ENCODE measurements at regions not wholly inside any gene's neighbourhood (a gene's known extent, or its start where the extent isn't known, plus 50 kb on each side); places are given as distances from the start of the nearest gene placed in this dataset.
"Not testable (repeated sequence)": the region's sequence is repeated elsewhere in the genome, so short reads cannot be mapped to it uniquely, and the experiment has no call there.

DNA sequence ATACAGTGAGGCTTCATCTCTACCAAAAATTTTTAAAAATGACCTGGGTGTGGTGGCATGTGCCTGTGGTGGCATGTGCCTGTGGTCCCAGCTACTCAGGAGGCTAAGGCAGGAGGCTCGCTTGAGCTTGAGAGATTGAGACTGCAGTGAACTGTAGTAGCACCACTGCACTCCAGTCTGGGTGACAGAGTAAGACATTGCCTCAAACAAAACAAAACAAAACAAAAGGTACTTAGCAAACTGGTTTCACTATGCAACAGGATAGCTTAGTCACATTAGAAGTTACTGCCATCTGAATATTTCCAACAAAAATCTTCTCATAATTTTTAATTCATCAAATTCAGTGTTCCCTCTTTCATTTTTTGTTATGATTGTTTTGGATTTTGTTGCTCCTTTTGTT lies 137.9 kb downstream of the QRSL1 start:
- no peak for DNase-seq

DNA sequence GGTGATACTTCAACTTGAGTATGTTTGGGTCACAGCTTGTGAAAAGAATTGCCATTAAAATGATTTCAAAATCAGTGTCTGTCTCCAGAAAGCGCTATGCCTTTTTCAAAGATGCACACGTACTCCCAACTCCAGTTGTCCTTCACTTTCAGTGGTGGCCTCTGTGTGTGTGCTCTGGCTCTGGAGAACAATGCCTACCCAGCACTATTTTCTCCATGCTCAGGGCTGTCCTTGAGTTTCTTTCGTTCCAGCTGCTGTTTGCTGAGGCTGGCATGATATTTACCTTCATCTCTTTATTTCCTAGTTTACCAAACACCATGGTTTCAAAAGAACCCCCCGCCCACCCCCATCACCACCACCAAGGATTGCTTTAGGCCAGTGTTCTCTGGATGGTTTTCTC lies 136.8 kb downstream of the QRSL1 start:
- no peak for DNase-seq

DNA sequence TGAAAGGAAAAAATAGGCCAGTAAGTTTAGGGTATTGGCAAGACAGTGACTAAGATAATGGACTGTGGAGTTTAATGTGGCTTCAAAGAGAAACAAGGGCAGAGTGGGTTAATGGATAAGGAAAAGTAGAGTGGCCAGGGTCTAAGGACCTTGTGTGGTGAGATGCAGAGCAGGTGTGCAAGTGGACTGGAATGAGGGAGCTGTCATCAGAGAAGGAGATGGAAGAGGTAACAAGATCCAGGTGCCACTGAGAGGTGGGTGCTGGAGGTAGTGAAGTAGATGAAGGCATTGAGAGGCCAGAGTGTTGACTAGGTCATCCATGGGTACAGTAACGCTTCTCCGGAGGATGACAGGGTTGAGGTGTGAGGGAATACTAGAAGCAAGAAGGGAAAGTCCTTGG lies 136.1 kb downstream of the QRSL1 start:
- no peak for DNase-seq

DNA sequence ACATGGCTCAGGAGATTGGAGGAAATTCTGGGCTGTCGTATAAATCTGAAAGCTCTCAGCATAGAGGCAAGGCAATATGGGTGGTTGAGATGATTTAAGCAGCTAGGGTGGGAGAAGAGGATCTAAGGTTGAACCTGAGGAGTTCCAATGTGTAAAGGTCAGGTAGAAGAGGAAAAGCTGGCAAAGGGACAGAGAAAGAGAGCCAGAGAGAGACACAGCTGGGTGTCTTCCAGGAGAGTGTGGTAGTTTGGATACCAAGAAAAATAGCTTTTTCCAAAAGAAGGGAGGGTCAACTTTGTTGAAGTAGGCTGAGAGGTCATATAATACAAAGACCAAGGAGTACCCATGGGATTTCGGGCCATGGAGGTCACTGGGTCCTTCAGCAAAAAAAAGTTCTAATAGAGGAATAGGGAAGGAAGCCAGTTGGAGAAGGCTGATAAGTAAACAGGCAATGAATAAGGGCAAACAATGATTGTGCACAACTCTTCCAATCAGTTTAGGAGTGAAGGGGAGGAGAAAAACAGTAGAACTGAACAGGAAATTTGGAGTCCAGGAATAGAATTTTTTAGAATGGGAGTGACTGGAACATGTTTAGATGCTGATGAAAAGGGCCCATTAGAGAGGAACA lies 135.1 kb downstream of the QRSL1 start:
- DNase-seq = no peak

DNA sequence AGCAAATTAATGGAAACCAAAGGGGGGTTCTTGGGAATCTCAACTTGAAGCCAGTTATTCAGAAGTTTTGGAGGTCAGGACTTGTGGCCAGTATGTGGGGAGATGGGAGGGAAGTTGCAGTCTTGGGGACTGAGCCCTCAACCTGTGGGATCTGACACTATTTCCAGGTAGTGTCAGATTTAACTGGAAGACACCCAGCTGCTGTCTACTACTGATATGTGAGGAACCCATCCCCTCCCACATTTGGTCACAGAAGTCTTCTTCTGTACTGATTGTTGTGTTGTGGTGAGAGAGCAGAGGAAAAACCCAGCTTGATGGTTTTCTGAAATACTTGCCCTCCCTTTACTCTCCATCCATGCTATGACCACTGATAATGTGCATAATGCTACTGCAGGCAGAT lies 134.0 kb downstream of the QRSL1 start:
- DNase-seq = no peak

DNA sequence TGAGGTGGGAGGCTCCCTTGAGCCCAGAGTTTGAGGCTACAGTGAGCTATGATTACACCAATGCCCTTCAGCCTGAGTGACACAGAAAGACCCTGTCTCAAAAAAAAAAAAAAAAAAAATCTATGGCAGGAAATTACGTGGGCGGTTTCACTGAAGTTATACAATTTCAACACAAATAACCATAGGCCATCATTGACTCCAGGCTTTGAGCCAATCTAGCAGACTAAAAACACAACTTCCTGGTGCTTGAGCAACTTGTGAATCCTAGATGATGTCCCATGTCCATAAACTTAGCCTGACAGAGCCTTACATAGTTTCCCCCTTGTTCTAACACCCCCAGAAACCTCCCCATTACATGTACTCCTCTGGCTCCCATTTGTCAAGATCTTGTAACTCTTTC lies 131.8 kb downstream of the QRSL1 start:
- DNase-seq = no peak

DNA sequence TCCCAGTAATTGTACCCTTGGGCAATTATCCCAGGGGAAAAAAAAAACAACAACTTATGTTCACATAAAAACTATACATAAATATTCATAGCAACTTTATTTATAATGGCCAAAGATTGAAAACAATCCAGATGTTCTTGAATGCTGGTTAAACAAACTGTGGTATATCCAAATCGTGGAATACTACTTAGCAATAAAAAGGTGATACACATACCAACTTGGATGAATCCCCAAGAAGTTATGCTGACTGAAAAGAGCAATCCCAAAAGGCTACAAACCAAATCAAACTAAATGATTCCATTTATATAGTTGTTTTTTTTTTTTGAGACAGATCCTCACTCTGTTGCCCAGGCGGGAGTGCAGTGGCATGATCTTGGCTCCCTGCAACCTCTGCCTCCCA lies 129.7 kb downstream of the QRSL1 start:
- no peak for DNase-seq

DNA sequence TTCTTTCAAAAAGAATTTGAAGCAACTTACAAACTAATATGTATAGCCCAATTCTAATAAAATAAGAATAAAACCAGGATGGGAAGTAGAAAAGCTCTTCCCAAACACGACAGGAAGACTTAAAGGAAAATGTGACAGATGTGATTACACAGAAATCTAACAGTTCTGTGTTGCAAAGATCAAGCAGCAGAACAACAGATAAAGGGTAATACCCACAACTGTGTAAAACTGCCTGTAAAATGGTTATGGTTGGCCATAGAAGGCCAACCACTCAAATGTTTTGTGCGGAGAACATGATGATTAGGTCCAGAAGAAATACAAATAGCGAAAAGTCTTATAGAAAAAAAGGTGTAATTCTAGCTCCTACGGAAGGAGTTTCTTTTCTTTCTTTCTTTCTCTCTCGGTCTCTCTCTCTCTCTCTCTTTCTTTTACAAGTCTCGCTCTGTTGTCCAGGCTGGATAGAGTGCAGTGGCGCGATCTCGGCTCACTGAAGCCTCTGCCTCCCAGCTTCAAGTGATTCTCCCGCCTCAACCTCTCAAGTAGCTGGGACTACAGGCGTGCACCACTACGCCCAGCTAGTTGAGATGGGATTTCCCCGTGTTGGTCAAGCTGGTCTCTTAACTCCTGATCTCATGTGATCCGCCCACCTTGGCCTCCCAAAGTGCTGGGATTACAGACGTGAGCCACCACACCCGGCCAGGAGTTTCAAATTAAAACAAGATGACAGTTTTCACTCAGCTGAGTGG lies 128.5 kb downstream of the QRSL1 start:
- DNase-seq = no peak

DNA sequence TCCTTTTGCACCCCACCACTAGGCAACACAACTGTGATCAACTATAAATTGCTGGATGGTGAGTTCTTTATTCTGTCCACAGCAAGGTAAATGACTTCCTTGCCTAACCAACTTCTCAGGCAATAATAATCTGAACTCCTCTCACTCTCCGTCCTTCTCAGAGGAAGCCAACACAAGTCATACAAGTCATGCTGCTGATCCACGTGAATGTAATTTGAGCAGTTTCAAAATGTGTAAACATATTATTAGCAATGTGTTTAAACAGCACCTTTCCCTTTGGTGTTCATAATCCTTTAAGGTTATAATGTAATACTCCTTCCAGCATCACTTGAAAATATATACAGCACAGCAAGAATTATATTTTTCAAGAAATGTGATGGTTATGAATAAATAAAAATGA lies 127.9 kb downstream of the QRSL1 start:
- no peak for DNase-seq

DNA sequence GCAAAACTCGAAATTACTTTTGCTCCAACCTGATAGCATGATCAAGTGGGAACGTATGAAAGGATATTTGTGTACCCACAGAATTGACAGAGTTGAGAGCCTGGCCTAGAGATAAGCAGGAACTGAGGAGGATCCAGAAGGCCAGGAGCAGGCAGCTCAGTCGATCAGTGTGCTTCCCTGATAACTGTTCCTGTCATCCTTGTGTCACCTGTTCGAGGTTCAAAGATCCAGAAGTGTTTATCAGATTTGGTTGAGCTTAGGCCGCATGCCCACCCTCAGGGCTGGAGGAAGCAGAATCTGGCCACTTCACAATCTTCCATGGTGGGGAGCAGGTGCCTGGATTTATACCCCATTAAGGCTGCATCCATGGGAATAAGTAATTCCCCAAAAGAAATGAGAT lies 124.8 kb downstream of the QRSL1 start:
- no peak for DNase-seq

DNA sequence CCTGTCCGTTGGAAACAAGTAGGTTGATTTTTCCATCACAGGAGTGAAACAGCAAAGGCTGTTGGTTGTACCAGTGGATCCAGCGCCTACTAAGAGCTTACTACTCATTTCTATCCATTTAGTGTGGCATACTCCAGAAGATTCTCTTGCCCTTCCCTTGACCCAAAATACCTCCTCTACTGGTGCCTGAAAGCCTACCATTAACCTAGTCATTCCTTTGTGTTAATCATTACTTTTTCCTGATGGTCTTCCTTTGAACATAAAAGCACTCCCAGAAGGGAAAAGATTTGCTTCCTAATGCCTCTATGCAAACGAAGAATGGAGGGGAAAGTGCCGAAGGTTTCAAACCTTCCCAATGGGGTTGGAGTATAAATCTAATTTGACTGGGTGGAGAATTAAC lies 123.3 kb downstream of the QRSL1 start:
- no peak for DNase-seq

DNA sequence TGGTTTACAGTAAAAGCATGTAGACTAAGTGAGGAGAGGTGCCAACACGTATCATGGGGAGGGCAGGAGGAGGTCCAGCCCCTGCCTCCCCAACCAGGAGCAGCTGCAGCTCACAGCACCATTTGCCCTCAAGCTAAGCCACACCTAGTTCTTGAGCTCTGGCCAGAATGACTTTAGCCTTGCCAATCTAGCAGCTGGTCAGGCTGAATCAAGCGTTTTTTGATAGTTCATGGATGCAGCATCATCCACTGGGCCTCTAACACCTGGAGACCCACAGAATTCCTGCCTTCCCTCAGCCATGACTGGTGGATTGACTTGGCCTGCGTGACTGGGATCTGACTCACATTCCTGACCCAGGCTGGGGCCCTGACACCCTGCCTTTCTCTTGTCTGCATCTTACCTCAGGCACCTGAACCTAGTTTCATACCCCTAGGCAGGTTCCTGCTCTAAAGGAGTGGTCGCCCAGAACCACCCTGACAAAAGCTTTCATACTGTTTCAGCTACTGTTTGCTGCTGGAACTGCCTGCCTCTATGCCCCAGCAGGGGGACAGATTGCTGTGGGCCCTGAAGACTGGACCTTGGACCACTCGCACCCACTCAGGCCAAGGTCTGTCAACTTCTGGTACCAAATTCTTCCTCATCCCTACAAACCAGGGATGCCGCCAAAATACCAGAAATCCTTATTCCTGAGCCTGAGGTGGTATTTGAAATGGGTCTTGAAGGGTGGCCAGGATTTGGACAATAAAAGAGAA lies 122.3 kb downstream of the QRSL1 start:
- no peak for DNase-seq

DNA sequence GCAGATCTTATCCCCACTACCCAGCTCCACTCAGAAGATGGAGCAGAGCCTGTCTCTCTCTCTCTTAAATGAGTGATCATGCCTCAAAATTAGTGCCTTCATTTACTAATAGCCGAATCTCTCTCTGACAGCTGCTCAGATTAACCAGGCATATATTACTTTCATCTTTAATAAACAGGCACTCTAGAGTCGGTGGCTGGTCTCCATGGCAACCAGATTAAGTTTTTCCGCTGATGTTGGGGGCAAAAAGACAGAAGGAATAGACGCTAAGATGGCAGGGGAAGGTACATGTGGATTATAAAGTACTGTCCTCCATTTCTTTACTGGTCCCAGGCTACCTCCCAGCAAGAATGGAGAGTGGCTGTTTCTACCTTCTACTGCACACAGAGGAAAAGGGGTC lies 121.6 kb downstream of the QRSL1 start:
- DNase-seq = no peak

DNA sequence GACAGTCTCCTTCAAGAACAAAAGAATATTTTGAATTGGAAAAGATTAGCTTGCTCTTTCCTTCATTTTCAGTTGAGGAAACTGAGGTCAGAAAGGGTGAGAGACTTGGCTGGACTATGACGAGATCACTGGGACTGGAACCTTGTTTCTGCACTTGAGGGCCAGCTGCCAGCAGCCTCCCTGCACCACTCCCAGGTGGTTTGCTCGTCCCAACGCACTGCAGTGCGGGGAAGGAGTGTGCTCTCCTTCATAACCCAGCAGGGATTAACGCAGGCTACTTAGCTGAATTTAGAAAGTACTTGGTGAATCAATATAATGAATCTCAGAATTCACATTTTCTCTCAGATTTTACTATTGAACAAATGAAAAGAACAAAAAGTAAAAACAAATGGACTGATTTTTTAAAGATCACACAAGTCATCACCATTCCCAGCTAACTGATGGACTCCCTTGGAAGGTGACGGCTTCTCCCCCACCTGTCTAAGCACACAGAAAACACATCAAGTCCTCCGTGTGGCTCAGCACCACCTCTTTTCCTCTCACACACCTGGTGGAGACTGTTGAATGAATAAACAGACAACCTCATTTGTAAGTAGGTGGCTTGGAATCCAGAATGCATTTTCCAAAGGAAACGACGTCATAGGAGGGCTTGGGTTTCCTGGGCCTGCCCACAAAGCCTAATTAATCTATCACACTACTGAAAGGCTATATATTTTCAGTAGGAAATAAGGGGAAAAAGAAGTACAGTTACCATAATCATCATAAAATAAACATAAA lies 121.0 kb downstream of the QRSL1 start:
- no peak for DNase-seq

DNA sequence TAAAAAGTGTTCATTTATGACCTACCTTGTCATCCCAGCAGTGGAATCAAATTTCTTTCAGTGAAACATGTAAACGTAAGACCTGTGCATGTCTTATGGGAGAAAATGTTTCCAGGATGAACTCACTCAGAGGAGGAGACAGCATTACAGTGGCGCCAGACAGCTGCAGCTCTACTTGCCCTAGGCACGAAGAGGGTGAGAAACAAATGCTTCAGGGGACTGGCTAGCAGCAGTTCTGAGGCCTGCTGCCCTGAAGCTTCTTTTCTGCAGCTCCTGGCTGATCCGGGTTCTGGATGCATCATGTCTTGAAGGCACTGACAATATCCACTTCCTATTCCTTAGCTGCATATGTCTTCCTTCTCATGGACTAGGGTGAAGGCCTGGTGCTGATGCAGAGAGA lies 120.2 kb downstream of the QRSL1 start:
- no peak for DNase-seq

DNA sequence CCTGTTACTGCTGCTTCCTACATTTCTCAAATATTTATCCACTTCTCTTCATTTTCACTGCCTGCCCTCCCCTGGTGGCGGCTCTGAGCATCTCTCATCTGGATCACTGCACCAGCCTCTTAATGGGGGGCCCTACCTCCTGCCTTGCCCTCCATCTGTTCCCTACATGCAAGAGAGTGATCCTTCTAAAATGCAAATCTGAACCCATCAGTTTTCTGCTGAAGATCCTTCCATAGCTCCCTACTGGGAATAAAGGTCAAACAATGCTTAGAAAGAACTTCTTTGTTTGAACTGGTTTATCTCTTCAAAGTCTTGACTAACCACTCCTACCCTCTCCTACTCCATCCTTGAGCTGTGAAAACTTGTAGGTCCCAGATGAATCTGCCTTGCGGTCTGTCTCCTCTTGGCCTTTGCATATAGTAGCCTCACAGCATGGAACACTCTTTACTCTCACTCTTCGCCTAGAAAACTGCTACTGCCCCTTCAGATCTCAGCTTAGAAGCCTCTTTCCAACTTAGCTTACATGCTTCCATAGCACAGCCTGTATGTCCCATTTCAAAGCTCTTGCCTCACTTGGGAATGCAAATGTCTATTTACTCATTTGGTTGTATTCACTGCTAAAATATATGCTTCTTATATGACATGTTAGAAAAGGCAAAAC lies 119.3 kb downstream of the QRSL1 start:
- no peak for DNase-seq

DNA sequence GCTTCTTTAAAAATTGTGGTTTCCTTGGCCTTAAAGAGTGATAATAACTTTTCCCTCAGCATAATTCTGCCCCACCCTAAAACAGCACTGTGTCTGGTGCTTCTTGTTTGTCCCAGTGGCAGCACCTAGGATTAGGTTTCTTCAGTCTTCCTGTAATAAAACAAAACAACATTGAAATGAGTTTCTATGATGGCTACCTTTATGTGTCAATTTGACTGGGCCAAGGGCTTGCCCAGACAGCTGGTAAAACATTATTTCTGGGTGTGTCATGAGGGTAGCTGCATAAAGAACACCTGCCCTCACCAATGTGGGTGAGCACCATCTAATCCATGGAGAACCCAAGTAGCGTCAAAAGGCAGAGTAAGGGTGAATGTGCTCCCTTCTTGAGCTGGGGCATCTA lies 117.8 kb downstream of the QRSL1 start:
- DNase-seq = no peak

DNA sequence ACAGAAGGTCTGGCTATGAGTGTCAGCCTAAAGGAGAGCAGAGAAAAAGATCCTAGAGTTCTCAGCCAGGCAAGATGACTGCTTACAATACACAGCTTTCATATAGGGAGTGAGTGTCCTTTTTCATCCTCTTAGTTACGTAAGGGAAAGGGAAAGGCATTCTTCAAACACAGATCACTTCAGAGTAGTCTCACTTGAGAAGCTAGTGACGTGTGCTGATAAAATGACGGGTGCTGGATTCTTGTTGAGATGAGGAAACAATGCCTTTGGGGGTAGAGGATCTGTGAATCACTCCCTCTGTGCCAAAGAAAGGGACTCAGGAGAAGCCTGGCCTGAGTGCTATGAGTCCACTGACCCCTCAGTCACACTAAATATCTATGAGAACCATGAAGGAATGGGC lies 117.3 kb downstream of the QRSL1 start:
- DNase-seq = no peak

DNA sequence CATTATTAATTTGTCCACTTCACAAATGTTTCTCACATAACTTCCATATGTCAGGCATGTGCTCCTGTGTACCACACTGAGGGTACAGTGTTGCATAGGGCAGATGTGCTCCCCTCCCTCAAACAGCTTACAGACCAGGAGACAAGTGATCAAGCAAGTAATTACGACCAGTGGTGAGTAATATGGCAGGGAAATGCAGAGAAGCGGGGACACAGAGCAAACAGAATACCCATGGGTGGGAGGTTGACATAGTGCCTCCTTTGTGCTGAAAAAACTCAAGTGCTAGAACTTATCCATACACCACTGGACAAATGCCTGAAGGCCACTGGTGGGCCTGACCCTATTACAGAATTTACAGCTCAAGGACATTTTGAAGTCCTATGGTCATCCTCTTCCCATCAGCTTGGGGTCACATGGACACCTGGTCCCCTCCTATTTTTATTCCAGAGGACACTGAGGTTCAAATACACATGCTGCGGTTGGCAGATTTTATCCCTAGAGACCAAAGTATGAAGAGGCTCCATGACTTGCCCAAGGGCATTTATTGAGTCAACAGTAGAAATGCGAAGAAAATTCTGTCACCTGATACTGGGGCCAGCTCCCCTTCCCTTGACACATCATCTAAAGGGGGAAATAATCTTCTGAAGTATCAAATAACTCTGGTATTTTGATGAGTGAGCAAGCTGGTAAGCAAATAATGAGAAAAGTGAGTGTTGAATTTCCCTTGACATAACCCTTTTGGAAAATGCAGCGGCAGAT lies 116.6 kb downstream of the QRSL1 start:
- DNase-seq = no peak

DNA sequence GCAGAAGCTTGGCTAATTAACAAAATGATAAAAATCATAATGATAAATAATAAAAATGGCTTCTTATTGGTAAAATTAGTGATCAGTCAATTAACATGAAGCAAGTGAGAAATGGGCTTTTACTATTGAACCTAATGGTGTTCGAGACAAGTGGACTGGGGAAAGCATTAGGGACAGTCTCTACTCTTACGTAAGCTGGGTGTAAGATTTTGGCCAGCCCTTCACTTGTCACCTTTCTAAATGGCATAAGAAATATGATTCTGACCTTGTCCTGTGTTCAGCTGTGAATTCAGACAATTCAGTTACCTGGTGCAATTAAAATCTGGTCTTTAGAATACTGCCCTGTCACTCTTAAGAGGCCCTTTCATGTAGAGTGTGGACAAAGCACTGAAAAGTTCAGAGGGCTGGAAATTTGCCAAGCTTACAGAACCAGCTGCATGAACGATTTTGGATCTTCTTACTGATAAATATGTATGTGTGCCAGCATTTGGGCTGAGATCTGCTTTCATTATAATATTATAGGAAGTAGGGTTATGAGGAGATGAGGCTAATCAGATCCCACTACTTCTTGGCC lies 115.9 kb downstream of the QRSL1 start:
- no peak for DNase-seq

DNA sequence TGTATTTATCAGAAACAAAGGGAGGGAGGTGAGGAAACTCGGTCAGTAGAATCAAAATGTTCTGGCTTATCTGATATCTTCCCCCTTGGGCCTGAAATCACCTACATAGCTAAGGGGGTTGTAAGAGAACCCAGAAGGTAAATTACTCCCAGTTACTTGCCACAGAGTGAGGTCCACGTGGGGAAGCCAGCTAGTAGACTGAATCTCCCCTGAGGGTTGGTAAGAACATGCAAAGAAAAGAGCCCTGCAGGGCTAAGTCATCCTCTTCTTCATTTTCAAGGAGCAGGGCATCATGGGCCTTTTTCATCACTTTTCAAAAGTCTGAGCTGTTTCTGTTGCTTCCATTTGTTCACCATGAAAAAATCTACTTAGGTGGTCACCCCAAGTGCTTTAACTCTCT lies 115.4 kb downstream of the QRSL1 start:
- no peak for DNase-seq

DNA sequence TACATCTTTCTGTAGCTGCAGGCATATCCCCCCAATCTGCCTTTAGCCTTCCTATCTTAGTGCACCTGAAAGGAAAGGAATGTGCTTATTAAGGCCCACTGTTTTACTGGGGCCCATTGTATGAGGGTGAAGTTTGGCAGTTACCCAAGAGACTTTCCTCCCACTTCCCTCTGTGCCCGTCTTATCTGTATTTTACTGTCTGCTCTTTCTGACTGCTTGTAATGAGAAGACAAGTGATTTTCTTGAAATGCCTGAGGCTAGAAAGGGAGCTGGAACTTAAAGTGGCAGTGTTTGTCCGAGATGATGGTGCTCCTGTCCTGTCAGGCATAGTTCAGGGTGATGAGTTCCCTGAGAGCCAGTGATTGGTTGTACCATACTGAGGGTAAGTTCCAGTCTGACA lies 114.7 kb downstream of the QRSL1 start:
- not testable (repeated sequence) for DNase-seq

All from left hindlimb (tissue), 1 donor.